Tibial nerve (tissue), 4 donors: ENCODE measurements at regions not wholly inside any gene's neighbourhood (a gene's known extent, or its start where the extent isn't known, plus 50 kb on each side); places are given as distances from the start of the nearest gene placed in this dataset.

ENCODE experiments used
- DNase-seq, 2 donors: peaks; one replicate each; pipeline ENCODE4 v3.0.0-alpha.2; 2019; ENCODE audit warnings: low spot score in 2 of 2
- H3K27ac ChIP-seq, 4 donors: fragments of 200-600 bp; sonication (generic) in 3 of 4; one replicate each; pipeline ENCODE4 v1.5.1; 2017 to 2019; ENCODE audit warnings: mild to moderate bottlenecking in 1 of 4
- H3K27me3 ChIP-seq, 2 donors: fragments of 200-600 bp; sonication (generic) in 1 of 2; one replicate each; pipeline versions ENCODE4 v1.5.1 to v1.6.0; 2017 to 2019
- H3K36me3 ChIP-seq, 3 donors: fragments of 200-600 bp; sonication (generic); one replicate each; pipeline ENCODE4 v1.5.1; 2018 to 2019
- H3K4me1 ChIP-seq, 4 donors: fragments of 200-600 bp; sonication (generic) in 3 of 4; one replicate each; pipeline ENCODE4 v1.5.1; 2017 to 2019
- H3K4me3 ChIP-seq, 4 donors: fragments of 200-600 bp; sonication (generic) in 3 of 4; one replicate each; pipeline ENCODE4 v1.5.1; 2017 to 2019; ENCODE audit warnings: mild to moderate bottlenecking in 1 of 4, moderate library complexity in 1 of 4
- H3K9me3 ChIP-seq, 4 donors: fragments of 200-600 bp; sonication (generic) in 3 of 4; one replicate each; pipeline ENCODE4 v1.5.1; 2017 to 2019
- CTCF ChIP-seq, 5 experiments: fragments of 200-600 bp in 3 of 5; fragments of 450-650 bp in 2 of 5; sonication (generic) in 3 of 5; IDR thresholded peaks; one replicate each; pipeline ENCODE4 v1.5.1; 2016 to 2019; ENCODE audit warnings: antibody characterized with exemption in 5 of 5, mild to moderate bottlenecking in 3 of 5, moderate library complexity in 2 of 5
- EP300 ChIP-seq, 2 donors: sonication (generic); formaldehyde crosslinking; IDR thresholded peaks; one replicate each; pipeline ENCODE4 v1.6.1; 2017; ENCODE audit warnings: antibody characterized with exemption in 2 of 2, mild to moderate bottlenecking in 1 of 2
- POLR2A ChIP-seq, 2 donors: fragments of 450-650 bp; IDR thresholded peaks; one replicate each; pipeline ENCODE4 v1.6.1; 2017; ENCODE audit warnings: antibody characterized with exemption in 2 of 2, mild to moderate bottlenecking in 2 of 2, moderate library complexity in 2 of 2
- WGBS, 2 donors: methylation state at CpG; one replicate each; pipeline ENCODE4 v1.1.5; 2018; 5-methylcytosine and 5-hydroxymethylcytosine counted together

GRCh38 chr17:83148317-83149028 lies 69.1 kb downstream of the METRNL start:
- DNase-seq = no peak
- H3K9me3 ChIP-seq = no peaks in the 10 kb centered on the region
- H3K36me3 ChIP-seq = no peaks in the 10 kb centered on the region
- no peak for TF ChIP-seq POLR2A (IDR thresholded peaks at IDR 0.05)
- TF ChIP-seq EP300 (IDR thresholded peaks at IDR 0.05) = no peak
- no peak for TF ChIP-seq CTCF (IDR thresholded peaks at IDR 0.05)
- peak overlapping the region in 1 of 4 donors; percentile 87 for H3K27ac ChIP-seq
- no peaks in the 10 kb centered on the region for H3K27me3 ChIP-seq
- peaks cover 0 to 54% (median 14%) of the 10 kb centered on the region in 4 donors for H3K4me1 ChIP-seq
- WGBS, 2 donors = 87 to 90% methylated on average over 16 to 17 of the region's 17 CpGs
- H3K4me3 ChIP-seq = no peak overlapping the region

- TF ChIP-seq CTCF (IDR thresholded peaks at IDR 0.05) = no peak
- TF ChIP-seq EP300 (IDR thresholded peaks at IDR 0.05) = no peak
- TF ChIP-seq POLR2A (IDR thresholded peaks at IDR 0.05) = no peak
- Histone ChIP-seq H3K4me1 (peaks cover 0 to 56% (median 17%) of the 10 kb centered on the region in 4 donors), H3K4me3 (no peak overlapping the region), H3K27me3 (no peaks in the 10 kb centered on the region), H3K27ac (peak overlapping the region in 1 of 4 donors; percentile 87), H3K9me3 (no peaks in the 10 kb centered on the region), H3K36me3 (no peaks in the 10 kb centered on the region)
- 94 to 95% methylated on average over 9 of the region's 9 CpGs for WGBS, 2 donors
- no peak for DNase-seq
Observed at GRCh38 chr17:83149029-83149725, 69.8 kb downstream of the METRNL start.

- no peaks in the 10 kb centered on the region for H3K9me3 ChIP-seq
- WGBS, 2 donors = 90 to 94% methylated on average over 15 of the region's 15 CpGs
- peak overlapping the region in 2 of 4 donors; percentile 82 to 87 for H3K27ac ChIP-seq
- H3K4me3 ChIP-seq = no peak overlapping the region
- TF ChIP-seq POLR2A (IDR thresholded peaks at IDR 0.05) = no peak
- no peak for TF ChIP-seq CTCF (IDR thresholded peaks at IDR 0.05)
- no peak for TF ChIP-seq EP300 (IDR thresholded peaks at IDR 0.05)
- DNase-seq = no peak
- peaks cover 0 to 54% (median 17%) of the 10 kb centered on the region in 4 donors for H3K4me1 ChIP-seq
- no peaks in the 10 kb centered on the region for H3K27me3 ChIP-seq
- no peaks in the 10 kb centered on the region for H3K36me3 ChIP-seq
Observed at GRCh38 chr17:83149761-83150251, 70.4 kb downstream of the METRNL start.

GRCh38 chr17:83150369-83151055 lies 71.1 kb downstream of the METRNL start:
- TF ChIP-seq POLR2A (IDR thresholded peaks at IDR 0.05) (no peak), CTCF (IDR thresholded peaks at IDR 0.05) (no peak), EP300 (IDR thresholded peaks at IDR 0.05) (no peak)
- WGBS, 2 donors = 83 to 86% methylated on average over 10 of the region's 10 CpGs
- Histone ChIP-seq H3K27me3 (no peaks in the 10 kb centered on the region), H3K9me3 (no peaks in the 10 kb centered on the region), H3K27ac (peak overlapping the region in 3 of 4 donors; percentile 70 to 87 (median 82)), H3K4me1 (peaks cover 0 to 54% (median 19%) of the 10 kb centered on the region in 4 donors), H3K4me3 (no peak overlapping the region), H3K36me3 (no peaks in the 10 kb centered on the region)
- no peak for DNase-seq
